ENCODE measurements at regions not wholly inside any gene's neighbourhood (a gene's known extent, or its start where the extent isn't known, plus 50 kb on each side); places are given as distances from the start of the nearest gene placed in this dataset.

DNA sequence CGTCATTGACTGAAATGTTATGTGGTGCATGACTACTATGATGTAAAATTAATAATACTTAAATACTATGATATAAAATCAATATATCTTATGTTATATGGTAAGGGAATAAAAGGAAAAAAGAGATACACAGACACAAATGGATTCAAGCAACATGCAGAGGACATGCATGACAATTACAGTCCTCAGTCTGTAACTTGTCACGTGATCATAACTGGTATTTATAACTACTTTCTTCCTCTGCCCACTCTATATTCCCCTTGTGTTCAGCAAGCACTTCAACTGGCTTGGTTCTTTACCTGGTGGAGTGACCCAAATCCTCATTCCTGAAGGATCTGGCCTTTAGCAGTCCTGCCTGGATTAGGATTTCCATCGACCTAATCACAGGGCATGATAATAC is 104.4 kb upstream of the FAM180A start (continued):
- TF ChIP-seq, protein P1, sequence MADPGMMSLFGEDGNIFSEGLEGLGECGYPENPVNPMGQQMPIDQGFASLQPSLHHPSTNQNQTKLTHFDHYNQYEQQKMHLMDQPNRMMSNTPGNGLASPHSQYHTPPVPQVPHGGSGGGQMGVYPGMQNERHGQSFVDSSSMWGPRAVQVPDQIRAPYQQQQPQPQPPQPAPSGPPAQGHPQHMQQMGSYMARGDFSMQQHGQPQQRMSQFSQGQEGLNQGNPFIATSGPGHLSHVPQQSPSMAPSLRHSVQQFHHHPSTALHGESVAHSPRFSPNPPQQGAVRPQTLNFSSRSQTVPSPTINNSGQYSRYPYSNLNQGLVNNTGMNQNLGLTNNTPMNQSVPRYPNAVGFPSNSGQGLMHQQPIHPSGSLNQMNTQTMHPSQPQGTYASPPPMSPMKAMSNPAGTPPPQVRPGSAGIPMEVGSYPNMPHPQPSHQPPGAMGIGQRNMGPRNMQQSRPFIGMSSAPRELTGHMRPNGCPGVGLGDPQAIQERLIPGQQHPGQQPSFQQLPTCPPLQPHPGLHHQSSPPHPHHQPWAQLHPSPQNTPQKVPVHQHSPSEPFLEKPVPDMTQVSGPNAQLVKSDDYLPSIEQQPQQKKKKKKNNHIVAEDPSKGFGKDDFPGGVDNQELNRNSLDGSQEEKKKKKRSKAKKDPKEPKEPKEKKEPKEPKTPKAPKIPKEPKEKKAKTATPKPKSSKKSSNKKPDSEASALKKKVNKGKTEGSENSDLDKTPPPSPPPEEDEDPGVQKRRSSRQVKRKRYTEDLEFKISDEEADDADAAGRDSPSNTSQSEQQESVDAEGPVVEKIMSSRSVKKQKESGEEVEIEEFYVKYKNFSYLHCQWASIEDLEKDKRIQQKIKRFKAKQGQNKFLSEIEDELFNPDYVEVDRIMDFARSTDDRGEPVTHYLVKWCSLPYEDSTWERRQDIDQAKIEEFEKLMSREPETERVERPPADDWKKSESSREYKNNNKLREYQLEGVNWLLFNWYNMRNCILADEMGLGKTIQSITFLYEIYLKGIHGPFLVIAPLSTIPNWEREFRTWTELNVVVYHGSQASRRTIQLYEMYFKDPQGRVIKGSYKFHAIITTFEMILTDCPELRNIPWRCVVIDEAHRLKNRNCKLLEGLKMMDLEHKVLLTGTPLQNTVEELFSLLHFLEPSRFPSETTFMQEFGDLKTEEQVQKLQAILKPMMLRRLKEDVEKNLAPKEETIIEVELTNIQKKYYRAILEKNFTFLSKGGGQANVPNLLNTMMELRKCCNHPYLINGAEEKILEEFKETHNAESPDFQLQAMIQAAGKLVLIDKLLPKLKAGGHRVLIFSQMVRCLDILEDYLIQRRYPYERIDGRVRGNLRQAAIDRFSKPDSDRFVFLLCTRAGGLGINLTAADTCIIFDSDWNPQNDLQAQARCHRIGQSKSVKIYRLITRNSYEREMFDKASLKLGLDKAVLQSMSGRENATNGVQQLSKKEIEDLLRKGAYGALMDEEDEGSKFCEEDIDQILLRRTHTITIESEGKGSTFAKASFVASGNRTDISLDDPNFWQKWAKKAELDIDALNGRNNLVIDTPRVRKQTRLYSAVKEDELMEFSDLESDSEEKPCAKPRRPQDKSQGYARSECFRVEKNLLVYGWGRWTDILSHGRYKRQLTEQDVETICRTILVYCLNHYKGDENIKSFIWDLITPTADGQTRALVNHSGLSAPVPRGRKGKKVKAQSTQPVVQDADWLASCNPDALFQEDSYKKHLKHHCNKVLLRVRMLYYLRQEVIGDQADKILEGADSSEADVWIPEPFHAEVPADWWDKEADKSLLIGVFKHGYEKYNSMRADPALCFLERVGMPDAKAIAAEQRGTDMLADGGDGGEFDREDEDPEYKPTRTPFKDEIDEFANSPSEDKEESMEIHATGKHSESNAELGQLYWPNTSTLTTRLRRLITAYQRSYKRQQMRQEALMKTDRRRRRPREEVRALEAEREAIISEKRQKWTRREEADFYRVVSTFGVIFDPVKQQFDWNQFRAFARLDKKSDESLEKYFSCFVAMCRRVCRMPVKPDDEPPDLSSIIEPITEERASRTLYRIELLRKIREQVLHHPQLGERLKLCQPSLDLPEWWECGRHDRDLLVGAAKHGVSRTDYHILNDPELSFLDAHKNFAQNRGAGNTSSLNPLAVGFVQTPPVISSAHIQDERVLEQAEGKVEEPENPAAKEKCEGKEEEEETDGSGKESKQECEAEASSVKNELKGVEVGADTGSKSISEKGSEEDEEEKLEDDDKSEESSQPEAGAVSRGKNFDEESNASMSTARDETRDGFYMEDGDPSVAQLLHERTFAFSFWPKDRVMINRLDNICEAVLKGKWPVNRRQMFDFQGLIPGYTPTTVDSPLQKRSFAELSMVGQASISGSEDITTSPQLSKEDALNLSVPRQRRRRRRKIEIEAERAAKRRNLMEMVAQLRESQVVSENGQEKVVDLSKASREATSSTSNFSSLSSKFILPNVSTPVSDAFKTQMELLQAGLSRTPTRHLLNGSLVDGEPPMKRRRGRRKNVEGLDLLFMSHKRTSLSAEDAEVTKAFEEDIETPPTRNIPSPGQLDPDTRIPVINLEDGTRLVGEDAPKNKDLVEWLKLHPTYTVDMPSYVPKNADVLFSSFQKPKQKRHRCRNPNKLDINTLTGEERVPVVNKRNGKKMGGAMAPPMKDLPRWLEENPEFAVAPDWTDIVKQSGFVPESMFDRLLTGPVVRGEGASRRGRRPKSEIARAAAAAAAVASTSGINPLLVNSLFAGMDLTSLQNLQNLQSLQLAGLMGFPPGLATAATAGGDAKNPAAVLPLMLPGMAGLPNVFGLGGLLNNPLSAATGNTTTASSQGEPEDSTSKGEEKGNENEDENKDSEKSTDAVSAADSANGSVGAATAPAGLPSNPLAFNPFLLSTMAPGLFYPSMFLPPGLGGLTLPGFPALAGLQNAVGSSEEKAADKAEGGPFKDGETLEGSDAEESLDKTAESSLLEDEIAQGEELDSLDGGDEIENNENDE (IDR thresholded peaks at IDR 0.05; ENCODE audit: insufficient replicate concordance, low read length), result no peak
- TF ChIP-seq POU5F1 (IDR thresholded peaks at IDR 0.05; ENCODE audit: low read depth, low read length), result no peak
- TF ChIP-seq JUND (IDR thresholded peaks at IDR 0.05; ENCODE audit: low read length), result no peak
- no peak for TF ChIP-seq CBX8 (IDR thresholded peaks at IDR 0.05; ENCODE audit: borderline replicate concordance, low read depth, low read length)
- no peak for TF ChIP-seq SIX5 (IDR thresholded peaks at IDR 0.05; ENCODE audit: low read depth, low read length)
- no peak for TF ChIP-seq RXRA (IDR thresholded peaks at IDR 0.05; ENCODE audit: insufficient read depth, low read depth, low read length)
- no peak for TF ChIP-seq BCL11A (IDR thresholded peaks at IDR 0.05; ENCODE audit: low read depth in 2 of 2, low read length in 2 of 2)
- no peak for TF ChIP-seq TAF7 (optimal IDR thresholded peaks at IDR 0.05; ENCODE audit: borderline replicate concordance, low read depth, low read length)
- TF ChIP-seq EGR1 (IDR thresholded peaks at IDR 0.05; ENCODE audit: borderline replicate concordance, low read depth, low read length), result no peak
- TF ChIP-seq EP300 (IDR thresholded peaks at IDR 0.05; ENCODE audit: borderline replicate concordance in 1 of 2, low read depth in 2 of 2, low read length in 2 of 2), result no peak
- no peak for TF ChIP-seq SP2 (IDR thresholded peaks at IDR 0.05; ENCODE audit: low read length)
- TF ChIP-seq TAF1 (IDR thresholded peaks at IDR 0.05; ENCODE audit: low read depth, low read length), result no peak

All from H1 (cell line).